Stomach (tissue), 4 donors: ENCODE measurements at regions not wholly inside any gene's neighbourhood (a gene's known extent, or its start where the extent isn't known, plus 50 kb on each side); places are given as distances from the start of the nearest gene placed in this dataset.

Experiments
- EP300 ChIP-seq: sonication (generic); formaldehyde crosslinking; IDR thresholded peaks from one replicate; pipeline ENCODE4 v1.6.1; 2017; ENCODE audit warnings: antibody characterized with exemption
- POLR2A ChIP-seq, 4 donors: fragments of 450-650 bp; IDR thresholded peaks; one replicate each; pipeline ENCODE4 v1.6.1; 2016; ENCODE audit warnings: antibody characterized with exemption in 4 of 4, control low read depth in 2 of 4, mild to moderate bottlenecking in 1 of 4, moderate library complexity in 1 of 4
- POLR2AphosphoS5 ChIP-seq, 3 donors: sonication (generic); formaldehyde crosslinking; IDR thresholded peaks; one replicate each; pipeline ENCODE4 v1.6.1; 2016; ENCODE audit warnings: antibody characterized with exemption in 3 of 3
- TF ChIP-seq, protein P1 (sequence below), 7 experiments: fragments of 450-650 bp in 4 of 7; fragments of 200-600 bp in 3 of 7; sonication (generic) in 3 of 7; IDR thresholded peaks; one replicate each; pipeline ENCODE4 v1.5.1; 2016 to 2019; ENCODE audit warnings: antibody characterized with exemption in 7 of 7, control low read depth in 2 of 7, mild to moderate bottlenecking in 1 of 7

DNA sequence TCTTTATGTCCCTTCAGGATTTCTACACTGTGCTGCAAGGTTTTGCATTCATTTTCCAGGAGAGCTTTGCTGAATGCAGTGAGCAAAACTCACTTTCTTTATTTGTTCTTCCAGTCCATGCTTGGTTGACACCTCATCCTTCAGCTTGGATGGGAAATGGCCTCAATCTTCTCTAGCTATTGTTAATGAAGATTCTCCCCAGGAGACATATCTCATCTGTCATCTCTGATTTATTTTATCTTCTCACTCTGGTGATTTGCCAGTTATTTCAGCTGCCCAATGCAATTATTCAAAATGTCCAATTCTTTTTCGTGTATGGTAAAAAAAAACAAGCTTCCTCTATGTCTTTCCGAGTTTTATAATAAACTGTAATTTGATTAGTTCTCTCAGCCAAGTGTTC is 77.9 kb upstream of the PAK5 start:
- TF ChIP-seq, protein P1, sequence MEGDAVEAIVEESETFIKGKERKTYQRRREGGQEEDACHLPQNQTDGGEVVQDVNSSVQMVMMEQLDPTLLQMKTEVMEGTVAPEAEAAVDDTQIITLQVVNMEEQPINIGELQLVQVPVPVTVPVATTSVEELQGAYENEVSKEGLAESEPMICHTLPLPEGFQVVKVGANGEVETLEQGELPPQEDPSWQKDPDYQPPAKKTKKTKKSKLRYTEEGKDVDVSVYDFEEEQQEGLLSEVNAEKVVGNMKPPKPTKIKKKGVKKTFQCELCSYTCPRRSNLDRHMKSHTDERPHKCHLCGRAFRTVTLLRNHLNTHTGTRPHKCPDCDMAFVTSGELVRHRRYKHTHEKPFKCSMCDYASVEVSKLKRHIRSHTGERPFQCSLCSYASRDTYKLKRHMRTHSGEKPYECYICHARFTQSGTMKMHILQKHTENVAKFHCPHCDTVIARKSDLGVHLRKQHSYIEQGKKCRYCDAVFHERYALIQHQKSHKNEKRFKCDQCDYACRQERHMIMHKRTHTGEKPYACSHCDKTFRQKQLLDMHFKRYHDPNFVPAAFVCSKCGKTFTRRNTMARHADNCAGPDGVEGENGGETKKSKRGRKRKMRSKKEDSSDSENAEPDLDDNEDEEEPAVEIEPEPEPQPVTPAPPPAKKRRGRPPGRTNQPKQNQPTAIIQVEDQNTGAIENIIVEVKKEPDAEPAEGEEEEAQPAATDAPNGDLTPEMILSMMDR (IDR thresholded peaks at IDR 0.05), result no peak
- TF ChIP-seq POLR2A (IDR thresholded peaks at IDR 0.05) (no peak), POLR2AphosphoS5 (IDR thresholded peaks at IDR 0.05) (no peak), EP300 (no peak)
